PC-9 (cell line): ENCODE measurements at regions not wholly inside any gene's neighbourhood (a gene's known extent, or its start where the extent isn't known, plus 50 kb on each side); places are given as distances from the start of the nearest gene placed in this dataset.

Experiments
- EZH2 ChIP-seq: fragments of 200-600 bp; sonication (generic); IDR thresholded peaks from 2 replicates; pipeline ENCODE4 v1.8.0; 2017; ENCODE audit warnings: antibody characterized with exemption, low read depth
- TF ChIP-seq, protein P1 (sequence below): fragments of 200-600 bp; sonication (generic); conservative IDR thresholded peaks from 2 replicates; pipeline ENCODE4 v1.6.1; 2017; ENCODE audit warnings: mixed run types, antibody characterized with exemption, mild to moderate bottlenecking, moderate library complexity

DNA sequence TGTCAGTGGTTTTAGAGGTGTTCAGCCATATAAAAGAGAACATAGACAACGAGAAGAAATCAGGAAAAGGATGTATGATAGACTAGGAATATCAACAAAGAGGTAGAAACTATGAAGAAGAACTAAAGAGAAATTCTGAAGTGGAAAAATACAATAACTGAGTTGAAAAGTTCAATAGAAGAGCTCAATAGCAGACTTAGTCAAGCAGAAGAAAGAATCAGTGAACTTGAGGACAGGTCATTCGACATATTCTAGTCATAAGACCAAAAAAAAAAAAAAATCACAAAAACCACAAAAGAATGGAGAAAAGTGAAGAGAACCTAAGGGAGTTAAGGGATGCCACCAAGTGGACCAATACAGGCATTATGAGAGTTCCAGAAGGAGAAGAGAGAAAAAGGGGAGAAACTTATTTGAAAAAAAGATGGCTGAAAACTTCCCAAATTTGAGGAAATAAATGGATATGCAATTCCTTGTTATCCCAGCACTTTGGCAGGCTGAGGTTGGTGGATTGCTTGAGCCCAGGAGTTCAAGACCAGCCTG lies 321.2 kb downstream of the ABCC12 start:
- TF ChIP-seq, protein P1, sequence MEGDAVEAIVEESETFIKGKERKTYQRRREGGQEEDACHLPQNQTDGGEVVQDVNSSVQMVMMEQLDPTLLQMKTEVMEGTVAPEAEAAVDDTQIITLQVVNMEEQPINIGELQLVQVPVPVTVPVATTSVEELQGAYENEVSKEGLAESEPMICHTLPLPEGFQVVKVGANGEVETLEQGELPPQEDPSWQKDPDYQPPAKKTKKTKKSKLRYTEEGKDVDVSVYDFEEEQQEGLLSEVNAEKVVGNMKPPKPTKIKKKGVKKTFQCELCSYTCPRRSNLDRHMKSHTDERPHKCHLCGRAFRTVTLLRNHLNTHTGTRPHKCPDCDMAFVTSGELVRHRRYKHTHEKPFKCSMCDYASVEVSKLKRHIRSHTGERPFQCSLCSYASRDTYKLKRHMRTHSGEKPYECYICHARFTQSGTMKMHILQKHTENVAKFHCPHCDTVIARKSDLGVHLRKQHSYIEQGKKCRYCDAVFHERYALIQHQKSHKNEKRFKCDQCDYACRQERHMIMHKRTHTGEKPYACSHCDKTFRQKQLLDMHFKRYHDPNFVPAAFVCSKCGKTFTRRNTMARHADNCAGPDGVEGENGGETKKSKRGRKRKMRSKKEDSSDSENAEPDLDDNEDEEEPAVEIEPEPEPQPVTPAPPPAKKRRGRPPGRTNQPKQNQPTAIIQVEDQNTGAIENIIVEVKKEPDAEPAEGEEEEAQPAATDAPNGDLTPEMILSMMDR: no peak
- no peak for TF ChIP-seq EZH2
